ENCODE measurements at regions not wholly inside any gene's neighbourhood (a gene's known extent, or its start where the extent isn't known, plus 50 kb on each side); places are given as distances from the start of the nearest gene placed in this dataset.
"Not testable (repeated sequence)": the region's sequence is repeated elsewhere in the genome, so short reads cannot be mapped to it uniquely, and the experiment has no call there.

GRCh38 chr10:89980166-89980565, 278.8 kb downstream of the KIF20B start:
- Mint-ChIP-seq H3K4me1 (no peaks in the 10 kb centered on the region), H3K27me3 (ENCODE audit: insufficient read depth) (peaks cover 4% of the 10 kb centered on the region), H3K27ac (no peak overlapping the region), H3K4me3 (no peak overlapping the region), H3K36me3 (ENCODE audit: low read depth) (no peaks in the 10 kb centered on the region), H3K9me3 (no peaks in the 10 kb centered on the region)
- Histone ChIP-seq H3K27ac (ENCODE audit: low read depth, low read length) (no peak overlapping the region), H3K4me1 (ENCODE audit: control insufficient read depth, insufficient read depth, low read length) (no peaks in the 10 kb centered on the region), H3K9me3 (ENCODE audit: control insufficient read depth, low read length) (no peaks in the 10 kb centered on the region), H3K36me3 (ENCODE audit: control insufficient read depth, insufficient read depth, low read length) (no peaks in the 10 kb centered on the region), H3K9ac (ENCODE audit: extremely low read depth, low read length, poor library complexity, severe bottlenecking) (no peak overlapping the region), H3K4me3 (ENCODE audit: low read length) (no peak overlapping the region), H3K27me3 (ENCODE audit: control insufficient read depth, insufficient read depth, low read length, poor library complexity, severe bottlenecking) (no peaks in the 10 kb centered on the region)
- no peak for TF ChIP-seq CTCF (conservative IDR thresholded peaks at IDR 0.05)
- DNase-seq, result no peak
- 25 to 59% methylated on average over 2 of the region's 2 CpGs for WGBS, 2 experiments (ENCODE audit: insufficient coverage in 1 of 2, insufficient read length in 1 of 2)

- Histone ChIP-seq H3K27me3 (ENCODE audit: control insufficient read depth, insufficient read depth, low read length, poor library complexity, severe bottlenecking) (no peaks in the 10 kb centered on the region), H3K27ac (ENCODE audit: low read depth, low read length) (no peak overlapping the region)
Measured at GRCh38 chr10:89981891-89982290, 280.5 kb downstream of the KIF20B start.

GRCh38 chr10:89985446-89985845, 284.1 kb downstream of the KIF20B start:
- Histone ChIP-seq H3K27ac (ENCODE audit: low read depth, low read length) (no peak overlapping the region), H3K9me3 (ENCODE audit: control insufficient read depth, low read length) (no peaks in the 10 kb centered on the region), H3K36me3 (ENCODE audit: control insufficient read depth, insufficient read depth, low read length) (no peaks in the 10 kb centered on the region), H3K4me3 (ENCODE audit: low read length) (no peak overlapping the region), H3K27me3 (ENCODE audit: control insufficient read depth, insufficient read depth, low read length, poor library complexity, severe bottlenecking) (no peaks in the 10 kb centered on the region), H3K9ac (ENCODE audit: extremely low read depth, low read length, poor library complexity, severe bottlenecking) (no peak overlapping the region), H3K4me1 (ENCODE audit: control insufficient read depth, insufficient read depth, low read length) (no peaks in the 10 kb centered on the region)
- WGBS, 2 experiments (ENCODE audit: insufficient coverage in 1 of 2, insufficient read length in 1 of 2), result 94 to 100% methylated on average over 6 to 7 of the region's 7 CpGs
- Mint-ChIP-seq H3K27ac (no peak overlapping the region), H3K4me1 (no peaks in the 10 kb centered on the region), H3K4me3 (no peak overlapping the region), H3K9me3 (no peaks in the 10 kb centered on the region), H3K36me3 (ENCODE audit: low read depth) (no peaks in the 10 kb centered on the region), H3K27me3 (ENCODE audit: insufficient read depth) (no peaks in the 10 kb centered on the region)
- TF ChIP-seq CTCF (conservative IDR thresholded peaks at IDR 0.05), result no peak
- DNase-seq, result no peak

More at GRCh38 chr10:89981891-89982290, 280.5 kb downstream of the KIF20B start:
- Histone ChIP-seq H3K9me3 (ENCODE audit: control insufficient read depth, low read length) (no peaks in the 10 kb centered on the region), H3K4me1 (ENCODE audit: control insufficient read depth, insufficient read depth, low read length) (no peaks in the 10 kb centered on the region), H3K36me3 (ENCODE audit: control insufficient read depth, insufficient read depth, low read length) (no peaks in the 10 kb centered on the region), H3K9ac (ENCODE audit: extremely low read depth, low read length, poor library complexity, severe bottlenecking) (no peak overlapping the region), H3K4me3 (ENCODE audit: low read length) (no peak overlapping the region)
- Mint-ChIP-seq H3K27ac (no peak overlapping the region), H3K27me3 (ENCODE audit: insufficient read depth) (peaks cover 4% of the 10 kb centered on the region), H3K36me3 (ENCODE audit: low read depth) (no peaks in the 10 kb centered on the region), H3K4me1 (no peaks in the 10 kb centered on the region), H3K9me3 (no peaks in the 10 kb centered on the region), H3K4me3 (no peak overlapping the region)
- 75% methylated on average over 2 of the region's 3 CpGs; no CpG with 5 or more reads in 1 of the 2 experiments for WGBS, 2 experiments (ENCODE audit: insufficient coverage in 1 of 2, insufficient read length in 1 of 2)
- TF ChIP-seq CTCF (conservative IDR thresholded peaks at IDR 0.05), result no peak
- no peak for DNase-seq

- H3K27me3 ChIP-seq (ENCODE audit: control insufficient read depth, insufficient read depth, low read length, poor library complexity, severe bottlenecking); H3K4me1 ChIP-seq (ENCODE audit: control insufficient read depth, insufficient read depth, low read length); H3K36me3 ChIP-seq (ENCODE audit: control insufficient read depth, insufficient read depth, low read length); H3K9me3 Mint-ChIP-seq; H3K9me3 ChIP-seq (ENCODE audit: control insufficient read depth, low read length); H3K4me3 ChIP-seq (ENCODE audit: low read length); H3K27me3 Mint-ChIP-seq (ENCODE audit: insufficient read depth); H3K27ac Mint-ChIP-seq; H3K36me3 Mint-ChIP-seq (ENCODE audit: low read depth); H3K9ac ChIP-seq (ENCODE audit: extremely low read depth, low read length, poor library complexity, severe bottlenecking); H3K27ac ChIP-seq (ENCODE audit: low read depth, low read length); H3K4me1 Mint-ChIP-seq; H3K4me3 Mint-ChIP-seq; DNase-seq: not testable (repeated sequence)
Measured at GRCh38 chr10:89988361-89988760, 287.0 kb downstream of the KIF20B start.
